K562 (cell line): ENCODE measurements at regions not wholly inside any gene's neighbourhood (a gene's known extent, or its start where the extent isn't known, plus 50 kb on each side); places are given as distances from the start of the nearest gene placed in this dataset.

ENCODE experiments used
- ATAC-seq: fragments of 200-7000 bp; cut with Tn5 transposase; 3 replicates; pipeline ENCODE4 v1.9.1; 2020; ENCODE audit warnings: moderate library complexity
- BruUV-seq: library from RNA; stranded (reverse); fragments of 400-500 nt; replicated peaks from 2 replicates; lab custom pipeline; 2021; lab: Mats Ljungman, UMichigan
- CTCF ChIA-PET: fragments of 300-600 bp; formaldehyde crosslinking; extraction: SDS; loops from one replicate; lab custom pipeline; 2021; ENCODE audit warnings: low intra/inter-chr PET ratio; lab: Yijun Ruan, JAX
- POLR2A ChIA-PET: fragments of 300-600, 350-650 bp; sonication (Branson Sonifier 250); formaldehyde crosslinking; extraction: SDS; loops from one replicate; lab custom pipeline; 2021; ENCODE audit warnings: antibody characterized with exemption, inconsistent platforms; lab: Yijun Ruan, JAX
- DNase-seq, 4 experiments: peaks; one replicate each; pipeline versions ENCODE4 v3.0.0 to v3.0.0-alpha.2; 2011 to 2018; ENCODE audit warnings: low spot score in 3 of 4, mixed read lengths in 3 of 4; ENCODE audit errors: extremely low read depth in 1 of 4
- FAIRE-seq: peaks from 2 replicates; lab custom pipeline; 2011; peaks lifted over from hg19 to GRCh38; lab: Jason Lieb, UNC
- H2AFZ ChIP-seq: 2 replicates; pipeline ENCODE4 v1.6.0; 2011; ENCODE audit warnings: low read depth, low read length, control low read depth, inconsistent platforms
- H3K27ac ChIP-seq: fragments of 200-600 bp; 3 replicates; pipeline ENCODE4 v1.8.0; 2011; ENCODE audit warnings: low read depth, mild to moderate bottlenecking, control low read depth, inconsistent platforms, low read length, moderate library complexity, mixed read lengths; ENCODE audit errors: extremely low read depth
- H3K27me3 ChIP-seq, 2 experiments: fragments of 300-600 bp in 1 of 2; 2 replicates in 1 of 2; 3 replicates in 1 of 2; pipeline versions ENCODE4 v1.6.0 to v1.8.0; 2011; ENCODE audit warnings: inconsistent platforms in 2 of 2, low read length in 2 of 2, mild to moderate bottlenecking in 1 of 2, mixed read lengths in 1 of 2, moderate library complexity in 1 of 2; ENCODE audit not compliant: control insufficient read depth in 2 of 2, insufficient read depth in 2 of 2
- H3K36me3 ChIP-seq: fragments of 300-600 bp; 3 replicates; pipeline ENCODE4 v1.8.0; 2011; ENCODE audit warnings: mild to moderate bottlenecking, low read length, inconsistent platforms; ENCODE audit not compliant: control insufficient read depth, insufficient read depth
- H3K4me1 ChIP-seq, 2 experiments: fragments of 200-600 bp in 1 of 2; replicated peaks in 1 of 2; 2 replicates in 1 of 2; 3 replicates in 1 of 2; pipeline versions ENCODE4 v1.5.1 to v1.8.0; 2011; ENCODE audit warnings: inconsistent platforms in 2 of 2, low read length in 2 of 2, mild to moderate bottlenecking in 1 of 2, mixed read lengths in 1 of 2, moderate library complexity in 1 of 2; ENCODE audit not compliant: control insufficient read depth in 2 of 2, insufficient read depth in 2 of 2
- H3K4me2 ChIP-seq: 2 replicates; pipeline ENCODE4 v1.6.1; 2011; ENCODE audit warnings: low read length, control low read depth, inconsistent platforms, mixed read lengths; ENCODE audit not compliant: insufficient read depth
- H3K4me3 ChIP-seq: fragments of 200-600 bp; sonication (generic), shearing (Covaris generic); 2 replicates; pipeline ENCODE4 v1.5.1; 2016; ENCODE audit warnings: control low read depth, inconsistent platforms
- H3K79me2 ChIP-seq: fragments of 200-600 bp; 3 replicates; pipeline ENCODE4 v1.8.0; 2011; ENCODE audit warnings: low read length, inconsistent platforms; ENCODE audit not compliant: control insufficient read depth, insufficient read depth
- H3K9ac ChIP-seq, 2 experiments: 2 replicates each; pipeline versions ENCODE4 v1.6.0 to v1.6.1; 2011; ENCODE audit warnings: low read depth in 2 of 2, low read length in 2 of 2, control low read depth in 1 of 2, inconsistent platforms in 1 of 2, mild to moderate bottlenecking in 1 of 2, mixed read lengths in 1 of 2; ENCODE audit not compliant: insufficient read depth in 1 of 2
- H3K9me1 ChIP-seq: one replicate; pipeline ENCODE4 v1.6.0; 2011; ENCODE audit warnings: inconsistent platforms, mild to moderate bottlenecking, low read length, moderate library complexity; ENCODE audit not compliant: control insufficient read depth, insufficient read depth
- H3K9me3 ChIP-seq: replicated peaks from 2 replicates; pipeline ENCODE4 v1.5.1; 2011; ENCODE audit warnings: low read depth, low read length, inconsistent platforms; ENCODE audit not compliant: control insufficient read depth, insufficient read depth
- H4K20me1 ChIP-seq: replicated peaks from 2 replicates; pipeline ENCODE4 v1.6.1; 2011; ENCODE audit warnings: low read length, inconsistent platforms, mixed read lengths; ENCODE audit not compliant: control insufficient read depth, insufficient read depth
- BHLHE40 ChIP-seq: IDR thresholded peaks from 2 replicates; pipeline ENCODE4 v1.6.1; 2011; ENCODE audit warnings: low read length, improper control_type of control experiment
- BRCA1 ChIP-seq, 2 experiments: fragments of 450-650 bp in 1 of 2; sonication (generic) in 1 of 2; formaldehyde crosslinking in 1 of 2; IDR thresholded peaks; 2 replicates each; pipeline versions ENCODE4 v1.5.0 to v1.6.1; 2017 to 2020; ENCODE audit warnings: mild to moderate bottlenecking in 1 of 2, missing genetic modification reagents in 1 of 2
- C11orf30 ChIP-seq: fragments of 450-650 bp; IDR thresholded peaks from 2 replicates; pipeline ENCODE4 v1.6.1; 2016; ENCODE audit warnings: low read depth, mild to moderate bottlenecking
- ELF1 ChIP-seq: fragments of 200-800 bp; sonication (Bioruptor generic); IDR thresholded peaks from 2 replicates; pipeline ENCODE4 v1.6.1; 2016; ENCODE audit warnings: missing genetic modification characterization, missing compliant biosample characterization
- HMG20B ChIP-seq: fragments of 250-450 bp; sonication (Bioruptor Pico); IDR thresholded peaks from 2 replicates; pipeline ENCODE4 v1.5.0; 2021; ENCODE audit warnings: mild to moderate bottlenecking
- KAT8 ChIP-seq: fragments of 450-650 bp; IDR thresholded peaks from 2 replicates; pipeline ENCODE4 v1.6.1; 2016; ENCODE audit warnings: low read depth, mild to moderate bottlenecking
- KDM4B ChIP-seq, 2 experiments: fragments of 450-650 bp in 1 of 2; sonication (generic) in 1 of 2; IDR thresholded peaks; 2 replicates each; pipeline ENCODE4 v1.6.1; 2016 to 2017; ENCODE audit warnings: borderline replicate concordance in 2 of 2, antibody characterized with exemption in 1 of 2, low read depth in 1 of 2, mild to moderate bottlenecking in 1 of 2
- KHSRP ChIP-seq: fragments of 450-650 bp; IDR thresholded peaks from 2 replicates; pipeline ENCODE4 v1.6.1; 2017
- SIX5 ChIP-seq, 2 experiments: IDR thresholded peaks; 2 replicates each; pipeline ENCODE4 v1.6.1; 2011; ENCODE audit warnings: low read length in 2 of 2, borderline replicate concordance in 1 of 2, low read depth in 1 of 2, mild to moderate bottlenecking in 1 of 2, moderate library complexity in 1 of 2; ENCODE audit not compliant: insufficient read depth in 1 of 2
- SUPT5H ChIP-seq: fragments of 450-650 bp; IDR thresholded peaks from 2 replicates; pipeline ENCODE4 v1.6.1; 2016
- ZNF197 ChIP-seq: fragments of 200-800 bp; sonication (Bioruptor generic); IDR thresholded peaks from 2 replicates; pipeline ENCODE4 v1.6.1; 2016; ENCODE audit warnings: low read depth, missing genetic modification characterization, missing compliant biosample characterization
- ZNF551 ChIP-seq: fragments of 250-450 bp; sonication (Bioruptor Pico); IDR thresholded peaks from 2 replicates; pipeline ENCODE4 v1.5.0; 2021; ENCODE audit warnings: mild to moderate bottlenecking, moderate library complexity
- ZNF766 ChIP-seq: fragments of 200-800 bp; sonication (Bioruptor generic); conservative IDR thresholded peaks from 2 replicates; pipeline ENCODE4 v1.6.1; 2016; ENCODE audit warnings: missing genetic modification characterization, missing compliant biosample characterization
- WGBS: fragments of 100-300 bp; shearing (Covaris generic); methylation state at CpG from one replicate; pipeline ENCODE4 v1.1.6; 2016; ENCODE audit warnings: low coverage, mixed read lengths; ENCODE audit not compliant: insufficient coverage; ENCODE audit errors: missing lambda C conversion rate; 5-methylcytosine and 5-hydroxymethylcytosine counted together
- in situ Hi-C: fragments of 300-500 bp; cut with MboI; formaldehyde crosslinking; loops from 4 replicates; pipeline ENCODE4 v1.15.0; 2018; ENCODE audit warnings: inconsistent platforms, mixed read lengths
- intact Hi-C: fragments of 100-400 bp; cut with micrococcal nuclease; formaldehyde crosslinking; loops from 2 replicates; pipeline ENCODE4 v1.14.2; 2022

- ATAC-seq = no peak
- intact Hi-C loops = no loop called here
- no TSS peak for BruUV-seq
Measured at GRCh38 chr13:85603735-85604134, 195.5 kb downstream of the SLITRK6 start.

GRCh38 chr13:85601526-85601925 lies 197.7 kb downstream of the SLITRK6 start:
- Histone ChIP-seq H3K4me1 (no peaks in the 10 kb centered on the region), H2AFZ (no peak overlapping the region), H3K27me3 (no peaks in the 10 kb centered on the region), H3K4me2 (no peak overlapping the region), H3K9me3 (no peaks in the 10 kb centered on the region), H3K79me2 (no peaks in the 10 kb centered on the region), H3K36me3 (no peaks in the 10 kb centered on the region), H3K9me1 (no peaks in the 10 kb centered on the region), H3K4me3 (no peak overlapping the region), H3K27ac (no peak overlapping the region), H4K20me1 (no peaks in the 10 kb centered on the region), H3K9ac (no peak overlapping the region)
- POLR2A ChIA-PET = no interaction called here
- WGBS = 0% methylated on average over 2 of the region's 2 CpGs
- in situ Hi-C loops = no loop called here
- DNase-seq (no peak), ATAC-seq (no peak), FAIRE-seq (no peak)
- no peak for TF ChIP-seq ZNF766 (CRISPR knock-in tag)
- TF ChIP-seq KHSRP = no peak
- no peak for TF ChIP-seq KAT8
- no peak for TF ChIP-seq BRCA1 (IDR thresholded peaks at IDR 0.05)
- no peak for TF ChIP-seq BRCA1 (CRISPR knock-in tag; IDR thresholded peaks at IDR 0.05)
- TF ChIP-seq SUPT5H = no peak
- TF ChIP-seq KDM4B (IDR thresholded peaks at IDR 0.05; ENCODE audit: borderline replicate concordance in 2 of 2, low read depth in 1 of 2) = no peak
- TF ChIP-seq C11orf30 = no peak
- no peak for TF ChIP-seq BHLHE40
- TF ChIP-seq ZNF197 (CRISPR knock-in tag) = no peak
- no peak for TF ChIP-seq ELF1 (tag)
- TF ChIP-seq ZNF551 (CRISPR knock-in tag) = no peak
- no peak for TF ChIP-seq SIX5 (IDR thresholded peaks at IDR 0.05; ENCODE audit: borderline replicate concordance in 1 of 2, insufficient read depth in 1 of 2, low read depth in 1 of 2, low read length in 2 of 2)
- intact Hi-C loops = no loop called here
- CTCF ChIA-PET = no interaction called here
- no TSS peak for BruUV-seq

More at GRCh38 chr13:85603735-85604134, 195.5 kb downstream of the SLITRK6 start:
- Histone ChIP-seq H3K27ac (no peak overlapping the region), H3K4me2 (no peak overlapping the region), H3K4me1 (no peaks in the 10 kb centered on the region), H3K79me2 (no peaks in the 10 kb centered on the region), H3K9me3 (no peaks in the 10 kb centered on the region), H3K36me3 (no peaks in the 10 kb centered on the region), H3K9me1 (no peaks in the 10 kb centered on the region), H4K20me1 (no peaks in the 10 kb centered on the region), H2AFZ (no peak overlapping the region), H3K4me3 (no peak overlapping the region), H3K27me3 (no peaks in the 10 kb centered on the region), H3K9ac (no peak overlapping the region)
- POLR2A ChIA-PET = no interaction called here
- in situ Hi-C loops = no loop called here
- WGBS = 0% methylated on average over 1 of the region's 1 CpG
- FAIRE-seq (no peak), DNase-seq (no peak)
- CTCF ChIA-PET = no interaction called here
- TF ChIP-seq HMG20B (CRISPR knock-in tag) = no peak
